HCT116 (cell line): ENCODE measurements at regions not wholly inside any gene's neighbourhood (a gene's known extent, or its start where the extent isn't known, plus 50 kb on each side); places are given as distances from the start of the nearest gene placed in this dataset.

Experiments
- ATAC-seq: fragments of 200-7000 bp; cut with Tn5 transposase; 2 replicates; pipeline ENCODE4 v1.9.1; 2020; ENCODE audit warnings: mild to moderate bottlenecking, moderate library complexity
- BruUV-seq: library from RNA; stranded (reverse); fragments of 400-500 nt; replicated peaks from 2 replicates; lab custom pipeline; 2021; lab: Mats Ljungman, UMichigan
- CTCF ChIA-PET: fragments of 300-600 bp; sonication (Branson Sonifier 250); formaldehyde crosslinking; loops from one replicate; lab custom pipeline; 2021; ENCODE audit warnings: antibody characterized with exemption; lab: Charles Lee
- POLR2A ChIA-PET: fragments of 300-600, 350-600 bp; sonication (Branson Sonifier 250); formaldehyde crosslinking; loops from one replicate; lab custom pipeline; 2021; ENCODE audit warnings: antibody characterized with exemption; lab: Charles Lee
- RAD21 ChIA-PET, 2 experiments: fragments of 300-600 bp; sonication (Branson Sonifier 250); formaldehyde crosslinking; loops; one replicate each; lab custom pipeline; 2023; ENCODE audit warnings: low total read pairs in 2 of 2; ENCODE audit not compliant: uncharacterized antibody in 2 of 2, unreplicated experiment in 2 of 2, low non-redundant PET in 1 of 2; lab: Charles Lee
- DNase-seq: peaks from one replicate; pipeline ENCODE4 v3.0.0-alpha.2; 2010; ENCODE audit warnings: low read depth, low spot score
- H2AFZ ChIP-seq: fragments of 200-600 bp; shearing (Covaris generic), sonication (generic); 2 replicates; pipeline ENCODE4 v1.6.1; 2017; ENCODE audit warnings: low read depth, mixed run types, mixed read lengths, antibody characterized with exemption, low read length; ENCODE audit not compliant: poor library complexity, severe bottlenecking
- H3K27ac ChIP-seq: 2 replicates; pipeline ENCODE4 v1.5.1; 2012; ENCODE audit warnings: low read depth, low read length
- H3K27me3 ChIP-seq: fragments of 200-600 bp; sonication (generic); 2 replicates; pipeline ENCODE4 v1.6.1; 2016; ENCODE audit warnings: mixed run types, low read length, mixed read lengths; ENCODE audit not compliant: insufficient read depth
- H3K36me3 ChIP-seq, 2 experiments: fragments of 200-500 bp in 1 of 2; fragments of 200-600 bp in 1 of 2; sonication (Bioruptor generic) in 1 of 2; sonication (generic) in 1 of 2; 2 replicates each; pipeline versions ENCODE4 v1.5.1 to v1.6.1; 2014 to 2016; ENCODE audit warnings: low read length in 2 of 2, inconsistent platforms in 1 of 2, mixed read lengths in 1 of 2, mixed run types in 1 of 2; ENCODE audit not compliant: insufficient read depth in 2 of 2, control insufficient read depth in 1 of 2
- H3K4me1 ChIP-seq, 2 experiments: fragments of 200-600 bp in 1 of 2; sonication (generic) in 1 of 2; 2 replicates each; pipeline versions ENCODE4 v1.5.1 to v1.6.1; 2012 to 2017; ENCODE audit warnings: low read length in 2 of 2, inconsistent platforms in 1 of 2, mild to moderate bottlenecking in 1 of 2, mixed read lengths in 1 of 2, mixed run types in 1 of 2, moderate library complexity in 1 of 2; ENCODE audit not compliant: insufficient read depth in 2 of 2, control insufficient read depth in 1 of 2
- H3K4me2 ChIP-seq: fragments of 200-600 bp; sonication (generic); 2 replicates; pipeline ENCODE4 v1.6.1; 2017; ENCODE audit warnings: mixed run types, low read length, mixed read lengths
- H3K4me3 ChIP-seq, 2 experiments: fragments of 200-600 bp in 1 of 2; sonication (generic) in 1 of 2; replicated peaks in 1 of 2; 2 replicates each; pipeline ENCODE4 v1.5.1; 2011 to 2016; ENCODE audit warnings: low read length in 2 of 2, control low read depth in 1 of 2, low read depth in 1 of 2, mild to moderate bottlenecking in 1 of 2, mixed read lengths in 1 of 2, mixed run types in 1 of 2
- H3K79me2 ChIP-seq: fragments of 200-600 bp; sonication (generic); 2 replicates; pipeline ENCODE4 v1.6.1; 2017; ENCODE audit warnings: mild to moderate bottlenecking, mixed run types, low read length, moderate library complexity, mixed read lengths; ENCODE audit not compliant: insufficient read depth
- H3K9ac ChIP-seq: fragments of 200-600 bp; sonication (generic); 2 replicates; pipeline ENCODE4 v1.6.1; 2016; ENCODE audit warnings: low read length, mixed read lengths
- H3K9me2 ChIP-seq: fragments of 200-600 bp; sonication (generic), shearing (Covaris generic); 2 replicates; pipeline ENCODE4 v1.6.1; 2017; ENCODE audit warnings: mixed run types, mild to moderate bottlenecking, moderate library complexity; ENCODE audit not compliant: insufficient read depth
- H3K9me3 ChIP-seq, 2 experiments: fragments of 200-500 bp in 1 of 2; fragments of 200-600 bp in 1 of 2; sonication (Bioruptor generic) in 1 of 2; sonication (generic) in 1 of 2; 2 replicates each; pipeline ENCODE4 v1.6.1; 2014 to 2017; ENCODE audit warnings: low read length in 2 of 2, mixed read lengths in 2 of 2, inconsistent platforms in 1 of 2, low read depth in 1 of 2, mild to moderate bottlenecking in 1 of 2, mixed run types in 1 of 2, moderate library complexity in 1 of 2; ENCODE audit not compliant: control insufficient read depth in 1 of 2, insufficient read depth in 1 of 2
- H4K20me1 ChIP-seq: fragments of 200-600 bp; sonication (generic), shearing (Covaris generic); 2 replicates; pipeline ENCODE4 v1.6.1; 2017; ENCODE audit warnings: mixed run types, mild to moderate bottlenecking, moderate library complexity; ENCODE audit not compliant: insufficient read depth
- CBX3 ChIP-seq: IDR thresholded peaks from 2 replicates; pipeline ENCODE4 v1.6.1; 2012; ENCODE audit warnings: low read depth
- CEBPB ChIP-seq: IDR thresholded peaks from 2 replicates; pipeline ENCODE4 v1.6.1; 2012; ENCODE audit warnings: low read depth
- EGR1 ChIP-seq: IDR thresholded peaks from 2 replicates; pipeline ENCODE4 v1.6.1; 2012; ENCODE audit warnings: low read depth
- ELF1 ChIP-seq: IDR thresholded peaks from 2 replicates; pipeline ENCODE4 v1.6.1; 2012; ENCODE audit warnings: low read depth, borderline replicate concordance
- EZH2 ChIP-seq: fragments of 200-600 bp; sonication (generic); IDR thresholded peaks from 2 replicates; pipeline ENCODE4 v1.6.1; 2017; ENCODE audit warnings: antibody characterized with exemption, mixed run types
- RAD21 ChIP-seq: IDR thresholded peaks from 2 replicates; pipeline ENCODE4 v1.6.1; 2012; ENCODE audit warnings: low read depth, mild to moderate bottlenecking
- SP1 ChIP-seq: IDR thresholded peaks from 2 replicates; pipeline ENCODE4 v1.6.1; 2012; ENCODE audit warnings: low read depth
- SRF ChIP-seq: IDR thresholded peaks from 2 replicates; pipeline ENCODE4 v1.6.1; 2012; ENCODE audit warnings: low read depth
- TCF7L2 ChIP-seq: IDR thresholded peaks from 2 replicates; pipeline ENCODE4 v1.7.0; 2011; ENCODE audit warnings: borderline replicate concordance, inconsistent platforms; ENCODE audit not compliant: insufficient read depth, insufficient read length; ENCODE audit errors: extremely low read depth
- YY1 ChIP-seq: IDR thresholded peaks from 2 replicates; pipeline ENCODE4 v1.6.1; 2011; ENCODE audit warnings: low read length, low read depth, moderate library complexity, mild to moderate bottlenecking; ENCODE audit not compliant: insufficient replicate concordance; ENCODE audit errors: extremely low read depth
- ZBTB33 ChIP-seq: IDR thresholded peaks from 2 replicates; pipeline ENCODE4 v1.6.1; 2011; ENCODE audit warnings: mild to moderate bottlenecking, low read length, moderate library complexity; ENCODE audit not compliant: insufficient replicate concordance; ENCODE audit errors: extremely low read depth
- ZFX ChIP-seq: fragments of 450-650 bp; IDR thresholded peaks from 2 replicates; pipeline ENCODE4 v1.6.1; 2017
- intact Hi-C: fragments of 100-400 bp; cut with micrococcal nuclease; formaldehyde crosslinking; loops from 2 replicates; pipeline ENCODE4 v1.10.0; 2022

GRCh38 chrX:113422323-113422722 is 581.7 kb upstream of the AMOT start:
- Histone ChIP-seq H3K4me2 (no peak overlapping the region), H3K9me3 (no peaks in the 10 kb centered on the region), H2AFZ (no peak overlapping the region), H3K27me3 (no peaks in the 10 kb centered on the region), H3K27ac (no peak overlapping the region), H3K9me2 (no peaks in the 10 kb centered on the region), H3K9ac (no peak overlapping the region), H3K4me1 (no peaks in the 10 kb centered on the region), H3K79me2 (no peaks in the 10 kb centered on the region), H3K36me3 (no peaks in the 10 kb centered on the region)
- POLR2A ChIA-PET = no interaction called here
- intact Hi-C loops = no loop called here
- no TSS peak for BruUV-seq
- ATAC-seq (no peak), DNase-seq (no peak)
- RAD21 ChIA-PET = no interaction called here
- TF ChIP-seq EZH2 = no peak
- no peak for TF ChIP-seq EGR1
- no peak for TF ChIP-seq SRF
- TF ChIP-seq RAD21 = no peak
- no peak for TF ChIP-seq ZBTB33
- no peak for TF ChIP-seq SP1
- no peak for TF ChIP-seq YY1
- TF ChIP-seq CBX3 = no peak
- TF ChIP-seq ZFX = no peak
- TF ChIP-seq ELF1 = no peak
- no peak for TF ChIP-seq CEBPB
- TF ChIP-seq, all 23 proteins: peak for 0
- CTCF ChIA-PET = no interaction called here
- H3K4me3 ChIP-seq = no peak overlapping the region
- no peaks in the 10 kb centered on the region for H4K20me1 ChIP-seq

DNA sequence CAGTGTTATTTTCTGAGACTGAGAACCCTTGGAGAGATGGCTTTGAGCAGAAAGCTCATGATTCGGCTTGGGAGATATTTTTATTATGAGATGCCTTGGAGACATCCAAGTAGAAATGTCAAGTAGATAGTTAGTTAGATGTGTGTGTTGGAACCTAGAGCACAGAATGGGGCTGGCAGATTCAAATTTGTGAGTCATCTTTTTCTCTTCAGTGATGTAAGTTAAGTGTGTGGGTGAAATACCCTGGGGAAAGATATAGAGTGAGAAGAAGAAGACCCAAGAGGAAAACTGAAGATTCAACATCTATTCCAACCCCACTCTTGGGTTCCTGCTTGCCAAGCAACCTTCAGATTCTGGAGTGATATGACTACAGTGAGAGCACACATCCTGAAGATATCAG is 580.8 kb upstream of the AMOT start:
- H3K27me3 ChIP-seq = no peaks in the 10 kb centered on the region
- no peak overlapping the region for H3K4me3 ChIP-seq
- TF ChIP-seq RAD21 (no peak), TCF7L2 (no peak)
- H3K27ac ChIP-seq = no peak overlapping the region
- H3K9me2 ChIP-seq = no peaks in the 10 kb centered on the region
- DNase-seq = no peak
- no peaks in the 10 kb centered on the region for H3K9me3 ChIP-seq
- no peaks in the 10 kb centered on the region for H3K36me3 ChIP-seq
- H3K79me2 ChIP-seq = no peaks in the 10 kb centered on the region
- no peak overlapping the region for H3K4me2 ChIP-seq
- H2AFZ ChIP-seq = no peak overlapping the region
- RAD21 ChIA-PET = no interaction called here
- no peaks in the 10 kb centered on the region for H4K20me1 ChIP-seq
- POLR2A ChIA-PET = no interaction called here
- CTCF ChIA-PET = no interaction called here
- H3K4me1 ChIP-seq = no peaks in the 10 kb centered on the region
- no peak for ATAC-seq
- intact Hi-C loops = no loop called here
- no TSS peak for BruUV-seq
- H3K9ac ChIP-seq = no peak overlapping the region
